IMR-90 (cell line): ENCODE measurements at regions not wholly inside any gene's neighbourhood (a gene's known extent, or its start where the extent isn't known, plus 50 kb on each side); places are given as distances from the start of the nearest gene placed in this dataset.

Experiments used
- ATAC-seq: fragments of 200-7000 bp; cut with Tn5 transposase; 2 replicates; pipeline ENCODE4 v1.9.1; 2020; ENCODE audit warnings: low read depth, mild to moderate bottlenecking, moderate library complexity
- BruUV-seq: library from RNA; stranded (reverse); fragments of 400-500 nt; replicated peaks from 2 replicates; lab custom pipeline; 2021; lab: Mats Ljungman, UMichigan
- CTCF ChIA-PET: fragments of 300-600 bp; formaldehyde crosslinking; extraction: SDS; loops from one replicate; lab custom pipeline; 2021; ENCODE audit warnings: antibody characterized with exemption; lab: Yijun Ruan, JAX
- POLR2A ChIA-PET: fragments of 300-600 bp; sonication (Branson Sonifier 250); formaldehyde crosslinking; loops from one replicate; lab custom pipeline; 2022; ENCODE audit warnings: antibody characterized with exemption; ENCODE audit not compliant: unreplicated experiment; lab: Charles Lee
- DNase-seq: peaks from one replicate; pipeline ENCODE4 v3.0.0; 2013
- H2AFZ ChIP-seq: replicated peaks from 2 replicates; pipeline ENCODE3; 2013; ENCODE audit warnings: low read length, mild to moderate bottlenecking; ENCODE audit not compliant: poor library complexity
- H2AK5ac ChIP-seq: 2 replicates; pipeline ENCODE4 v1.6.1; 2013; ENCODE audit warnings: low read depth, low read length, inconsistent platforms
- H2AK9ac ChIP-seq: replicated peaks from 2 replicates; pipeline ENCODE3; 2013; ENCODE audit warnings: mild to moderate bottlenecking, low read depth, low read length, moderate library complexity; ENCODE audit not compliant: poor library complexity
- H2BK120ac ChIP-seq: 2 replicates; pipeline ENCODE4 v1.6.1; 2013; ENCODE audit warnings: low read depth, low read length, inconsistent platforms
- H2BK15ac ChIP-seq: 3 replicates; pipeline ENCODE4 v1.6.1; 2013; ENCODE audit warnings: low read depth, low read length, inconsistent platforms
- H2BK20ac ChIP-seq: 2 replicates; pipeline ENCODE4 v1.6.1; 2013; ENCODE audit warnings: low read depth, mild to moderate bottlenecking, inconsistent platforms, low read length, moderate library complexity
- H2BK5ac ChIP-seq: 2 replicates; pipeline ENCODE4 v1.6.1; 2013; ENCODE audit warnings: mild to moderate bottlenecking, low read depth, low read length, inconsistent platforms; ENCODE audit not compliant: poor library complexity, severe bottlenecking
- H3K14ac ChIP-seq: replicated peaks from 2 replicates; pipeline ENCODE4 v1.6.1; 2013; ENCODE audit warnings: low read depth, low read length, inconsistent platforms
- H3K18ac ChIP-seq: 2 replicates; pipeline ENCODE4 v1.6.1; 2013; ENCODE audit warnings: low read depth, low read length, control low read depth
- H3K23ac ChIP-seq: 2 replicates; pipeline ENCODE4 v1.6.1; 2013; ENCODE audit warnings: low read depth, low read length, inconsistent platforms
- H3K27ac ChIP-seq: 2 replicates; pipeline ENCODE4 v1.5.1; 2013; ENCODE audit warnings: mild to moderate bottlenecking, control low read depth, low read length; ENCODE audit not compliant: insufficient read depth
- H3K27me3 ChIP-seq: 2 replicates; pipeline ENCODE4 v1.6.1; 2013; ENCODE audit warnings: low read length; ENCODE audit not compliant: control insufficient read depth, insufficient read depth
- H3K36me3 ChIP-seq: 2 replicates; pipeline ENCODE4 v1.6.1; 2013; ENCODE audit warnings: low read length, mixed read lengths; ENCODE audit not compliant: control insufficient read depth, insufficient read depth
- H3K4ac ChIP-seq: 2 replicates; pipeline ENCODE4 v1.6.1; 2013; ENCODE audit warnings: low read depth, low read length, inconsistent platforms
- H3K4me1 ChIP-seq: 2 replicates; pipeline ENCODE4 v1.6.1; 2013; ENCODE audit warnings: low read length, mixed read lengths; ENCODE audit not compliant: control insufficient read depth, insufficient read depth
- H3K4me2 ChIP-seq: 2 replicates; pipeline ENCODE4 v1.6.1; 2013; ENCODE audit warnings: low read depth, mild to moderate bottlenecking, control low read depth, low read length, moderate library complexity
- H3K4me3 ChIP-seq: 2 replicates; pipeline ENCODE4 v1.5.1; 2013; ENCODE audit warnings: low read depth, mild to moderate bottlenecking, control low read depth, low read length, moderate library complexity; ENCODE audit not compliant: insufficient read depth
- H3K56ac ChIP-seq: 2 replicates; pipeline ENCODE4 v1.6.1; 2013; ENCODE audit warnings: low read length, inconsistent platforms; ENCODE audit not compliant: insufficient read depth; ENCODE audit errors: extremely low read depth
- H3K79me1 ChIP-seq, 2 experiments: 2 replicates each; pipeline ENCODE4 v1.6.1; 2013; ENCODE audit warnings: low read length in 2 of 2, inconsistent platforms in 1 of 2, low read depth in 1 of 2
- H3K9ac ChIP-seq: 2 replicates; pipeline ENCODE4 v1.6.1; 2013; ENCODE audit warnings: low read depth, low read length, control low read depth
- H3K9me1 ChIP-seq: 2 replicates; pipeline ENCODE4 v1.6.1; 2013; ENCODE audit warnings: low read length, inconsistent platforms; ENCODE audit not compliant: insufficient read depth
- H3K9me3 ChIP-seq: 2 replicates; pipeline ENCODE4 v1.6.1; 2013; ENCODE audit warnings: low read length; ENCODE audit not compliant: control insufficient read depth, insufficient read depth
- H4K20me1 ChIP-seq: 2 replicates; pipeline ENCODE4 v1.6.1; 2013; ENCODE audit warnings: low read length, inconsistent platforms; ENCODE audit not compliant: insufficient read depth
- H4K5ac ChIP-seq: 2 replicates; pipeline ENCODE4 v1.6.1; 2013; ENCODE audit warnings: mild to moderate bottlenecking, low read depth, low read length, control low read depth
- H4K8ac ChIP-seq, 2 experiments: 2 replicates each; pipeline ENCODE4 v1.6.1; 2013; ENCODE audit warnings: low read depth in 2 of 2, low read length in 2 of 2, control low read depth in 1 of 2, inconsistent platforms in 1 of 2
- H4K91ac ChIP-seq: 2 replicates; pipeline ENCODE4 v1.6.1; 2013; ENCODE audit warnings: low read depth, low read length, inconsistent platforms; ENCODE audit not compliant: insufficient read depth
- BHLHE40 ChIP-seq: fragments of 150-350 bp; IDR thresholded peaks from 2 replicates; pipeline ENCODE4 v1.6.1; 2016; ENCODE audit warnings: mild to moderate bottlenecking, low read depth, low read length
- CEBPB ChIP-seq: IDR thresholded peaks from 2 replicates; pipeline ENCODE4 v1.6.1; 2012; ENCODE audit warnings: low read depth, low read length, improper control_type of control experiment
- CHD1 ChIP-seq: IDR thresholded peaks from 2 replicates; pipeline ENCODE4 v1.6.1; 2012; ENCODE audit warnings: low read depth, low read length, improper control_type of control experiment
- ELK1 ChIP-seq: fragments of 150-350 bp; IDR thresholded peaks from 2 replicates; pipeline ENCODE4 v1.6.1; 2016; ENCODE audit warnings: low read depth, mild to moderate bottlenecking, low read length, moderate library complexity, borderline replicate concordance
- FOS ChIP-seq: fragments of 150-350 bp; IDR thresholded peaks from 2 replicates; pipeline ENCODE4 v1.6.1; 2016; ENCODE audit warnings: low read depth, low read length
- MAFK ChIP-seq: IDR thresholded peaks from 2 replicates; pipeline ENCODE4 v1.6.1; 2012; ENCODE audit warnings: low read depth, low read length, improper control_type of control experiment
- MAZ ChIP-seq: IDR thresholded peaks from 2 replicates; pipeline ENCODE4 v1.6.1; 2012; ENCODE audit warnings: low read depth, mild to moderate bottlenecking, low read length, improper control_type of control experiment, moderate library complexity, borderline replicate concordance
- MXI1 ChIP-seq: IDR thresholded peaks from 2 replicates; pipeline ENCODE4 v1.6.1; 2012; ENCODE audit warnings: low read depth, mild to moderate bottlenecking, low read length, moderate library complexity, borderline replicate concordance
- NFE2L2 ChIP-seq: fragments of 150-350 bp; IDR thresholded peaks from 2 replicates; pipeline ENCODE4 v1.6.1; 2016; ENCODE audit warnings: low read depth, mild to moderate bottlenecking, low read length
- POLR2A ChIP-seq: IDR thresholded peaks from 2 replicates; pipeline ENCODE4 v1.6.1; 2012; ENCODE audit warnings: mild to moderate bottlenecking, low read depth, low read length
- RAD21 ChIP-seq: IDR thresholded peaks from 2 replicates; pipeline ENCODE4 v1.6.1; 2012; ENCODE audit warnings: low read length, improper control_type of control experiment
- RCOR1 ChIP-seq: IDR thresholded peaks from 2 replicates; pipeline ENCODE4 v1.6.1; 2012; ENCODE audit warnings: mild to moderate bottlenecking, low read length, improper control_type of control experiment; ENCODE audit not compliant: insufficient replicate concordance
- RFX5 ChIP-seq: IDR thresholded peaks from 2 replicates; pipeline ENCODE4 v1.8.0; 2012; ENCODE audit warnings: low read depth, mild to moderate bottlenecking, low read length, moderate library complexity
- SMC3 ChIP-seq: fragments of 150-350 bp; IDR thresholded peaks from 2 replicates; pipeline ENCODE4 v1.6.1; 2016; ENCODE audit warnings: low read depth, mild to moderate bottlenecking, antibody characterized with exemption, low read length, moderate library complexity
- WGBS, 2 experiments: methylation state at CpG; one replicate each; pipeline versions ENCODE4 v1.1.5 to v1.1.7; 2013; ENCODE audit warnings: missing lambda C conversion rate in 2 of 2; ENCODE audit not compliant: insufficient read length in 1 of 2; ENCODE audit errors: extremely low coverage in 2 of 2; 5-methylcytosine and 5-hydroxymethylcytosine counted together
- dilution Hi-C: fragments of 300-500 bp; cut with HindIII; formaldehyde crosslinking; loops from one replicate; pipeline ENCODE4 v1.14.3; 2018; ENCODE audit warnings: low sequenced_read_pairs; ENCODE audit not compliant: unreplicated experiment
- in situ Hi-C: fragments of 300-500 bp; cut with MboI; formaldehyde crosslinking; loops from 3 replicates; pipeline ENCODE4 v1.14.3; 2019; ENCODE audit warnings: low sequenced_read_pairs, inconsistent platforms, mixed read lengths
- intact Hi-C: fragments of 100-400 bp; cut with micrococcal nuclease; formaldehyde crosslinking; loops from 2 replicates; pipeline ENCODE4 v1.10.0; 2022
- TF ChIP-seq, protein P1 (sequence below): conservative IDR thresholded peaks from 2 replicates; pipeline ENCODE4 v1.5.1; 2012; ENCODE audit warnings: mild to moderate bottlenecking, low read depth, low read length, improper control_type of control experiment

DNA sequence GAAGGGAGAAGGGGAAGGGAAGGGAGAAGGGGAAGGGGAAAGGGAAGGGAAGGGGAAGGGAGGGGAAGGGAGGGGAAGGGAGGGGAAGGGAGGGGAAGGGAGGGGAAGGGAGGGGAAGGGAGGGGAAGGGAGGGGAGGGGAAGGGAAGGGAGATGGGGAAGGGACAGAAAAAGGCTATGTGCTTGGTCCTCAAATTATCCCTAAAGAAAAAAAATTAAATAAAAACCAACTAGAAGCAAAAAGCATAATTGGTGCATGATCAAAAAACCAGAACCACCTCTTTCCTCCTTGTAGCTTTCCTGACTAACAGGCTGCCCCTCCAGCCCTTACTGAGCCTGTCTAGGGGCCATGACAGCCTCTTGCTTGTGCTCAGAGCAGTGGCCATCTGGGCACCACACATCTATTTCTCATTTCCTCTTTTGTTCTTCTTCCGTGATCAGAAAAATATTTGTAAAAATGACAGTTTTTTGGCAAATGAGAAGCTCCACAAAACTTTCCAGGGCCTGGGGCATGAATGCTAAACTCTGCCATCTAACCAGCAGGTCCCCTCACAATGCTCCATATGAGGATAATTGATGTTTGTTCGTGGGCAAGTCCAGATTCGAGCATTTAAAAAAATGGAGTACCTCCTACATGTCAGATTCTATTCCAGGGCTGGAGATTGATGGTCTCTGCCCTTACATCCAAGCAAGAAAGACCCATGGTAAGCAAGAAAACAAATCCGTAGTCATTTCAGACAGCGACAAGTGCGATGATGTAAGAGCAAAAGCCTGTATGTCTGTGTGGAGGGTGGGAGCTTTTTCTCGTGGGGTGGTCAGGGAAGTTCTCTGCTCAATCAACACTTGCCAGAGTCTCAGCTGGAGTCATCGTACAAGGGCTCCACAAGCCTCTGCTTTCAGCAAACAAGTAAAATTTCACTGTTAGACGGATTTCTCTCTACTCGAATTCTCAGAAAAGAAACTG lies 320.9 kb downstream of the WDR11 start:
- Histone ChIP-seq H3K9ac (no peak overlapping the region), H3K27ac (no peak overlapping the region), H2BK20ac (no peak overlapping the region), H3K4ac (no peak overlapping the region), H3K4me3 (no peak overlapping the region), H3K27me3 (no peaks in the 10 kb centered on the region), H4K91ac (no peak overlapping the region), H3K36me3 (no peaks in the 10 kb centered on the region), H3K4me1 (no peaks in the 10 kb centered on the region), H3K23ac (no peak overlapping the region), H2BK120ac (no peak overlapping the region), H3K9me3 (peaks cover 16% of the 10 kb centered on the region), H3K79me1 (no peaks in the 10 kb centered on the region), H2BK5ac (no peak overlapping the region), H3K56ac (no peak overlapping the region), H4K8ac (no peak overlapping the region), H2BK15ac (no peak overlapping the region), H2AFZ (no peak overlapping the region), H3K14ac (no peak overlapping the region), H3K4me2 (no peak overlapping the region), H3K18ac (no peak overlapping the region), H2AK9ac (no peak overlapping the region), H4K20me1 (no peaks in the 10 kb centered on the region), H2AK5ac (no peak overlapping the region), H4K5ac (no peak overlapping the region), H3K9me1 (no peaks in the 10 kb centered on the region)
- WGBS, 2 experiments = no CpG with 5 or more reads among the region's 10 CpGs
- in situ Hi-C loops (no loop called here), dilution Hi-C loops (no loop called here), intact Hi-C loops (no loop called here)
- ChIA-PET POLR2A (no interaction called here), CTCF (no interaction called here)
- DNase-seq = no peak
- BruUV-seq = no TSS peak
- no peak for ATAC-seq
- no peak for TF ChIP-seq SMC3
- no peak for TF ChIP-seq NFE2L2
- no peak for TF ChIP-seq MXI1
- TF ChIP-seq, protein P1, sequence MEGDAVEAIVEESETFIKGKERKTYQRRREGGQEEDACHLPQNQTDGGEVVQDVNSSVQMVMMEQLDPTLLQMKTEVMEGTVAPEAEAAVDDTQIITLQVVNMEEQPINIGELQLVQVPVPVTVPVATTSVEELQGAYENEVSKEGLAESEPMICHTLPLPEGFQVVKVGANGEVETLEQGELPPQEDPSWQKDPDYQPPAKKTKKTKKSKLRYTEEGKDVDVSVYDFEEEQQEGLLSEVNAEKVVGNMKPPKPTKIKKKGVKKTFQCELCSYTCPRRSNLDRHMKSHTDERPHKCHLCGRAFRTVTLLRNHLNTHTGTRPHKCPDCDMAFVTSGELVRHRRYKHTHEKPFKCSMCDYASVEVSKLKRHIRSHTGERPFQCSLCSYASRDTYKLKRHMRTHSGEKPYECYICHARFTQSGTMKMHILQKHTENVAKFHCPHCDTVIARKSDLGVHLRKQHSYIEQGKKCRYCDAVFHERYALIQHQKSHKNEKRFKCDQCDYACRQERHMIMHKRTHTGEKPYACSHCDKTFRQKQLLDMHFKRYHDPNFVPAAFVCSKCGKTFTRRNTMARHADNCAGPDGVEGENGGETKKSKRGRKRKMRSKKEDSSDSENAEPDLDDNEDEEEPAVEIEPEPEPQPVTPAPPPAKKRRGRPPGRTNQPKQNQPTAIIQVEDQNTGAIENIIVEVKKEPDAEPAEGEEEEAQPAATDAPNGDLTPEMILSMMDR = no peak
- TF ChIP-seq CEBPB = no peak
- TF ChIP-seq BHLHE40 = no peak
- TF ChIP-seq MAZ = no peak
- no peak for TF ChIP-seq MAFK
- TF ChIP-seq ELK1 = no peak
- TF ChIP-seq RAD21 = no peak
- TF ChIP-seq RCOR1 = no peak
- TF ChIP-seq RFX5 = no peak
- TF ChIP-seq FOS = no peak
- TF ChIP-seq POLR2A = no peak
- TF ChIP-seq CHD1 = no peak
